GM12872 (cell line): ENCODE measurements at regions not wholly inside any gene's neighbourhood (a gene's known extent, or its start where the extent isn't known, plus 50 kb on each side); places are given as distances from the start of the nearest gene placed in this dataset.

ENCODE experiments used
- CTCF ChIP-seq: IDR thresholded peaks from 3 replicates; pipeline ENCODE4 v1.5.1; 2011; ENCODE audit warnings: low read depth, mild to moderate bottlenecking, low read length, moderate library complexity; ENCODE audit not compliant: insufficient read depth

DNA sequence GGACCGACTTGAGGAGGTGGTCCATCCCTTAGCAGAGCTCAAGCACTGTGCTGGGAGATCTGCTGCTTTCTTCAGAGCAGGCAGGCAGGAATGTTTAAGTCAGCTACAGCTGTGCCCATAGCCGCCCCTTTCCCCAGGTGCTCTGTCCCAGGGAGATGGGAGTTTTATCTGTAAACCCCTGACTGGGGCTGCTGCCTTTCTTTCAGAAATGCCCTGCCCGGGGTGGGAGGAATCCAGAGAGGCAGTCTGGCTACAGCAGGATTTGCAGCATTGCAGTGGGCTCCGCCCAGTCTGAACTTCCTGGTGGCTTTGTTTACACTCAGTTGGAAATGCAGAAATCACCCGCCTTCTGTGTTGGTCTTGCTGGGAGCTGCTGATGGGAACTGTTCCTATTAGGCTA is 51.2 kb upstream of the SEMA3A start:
- no peak for TF ChIP-seq CTCF
